Right ventricle myocardium superior (tissue), 1 donor: ENCODE measurements at regions not wholly inside any gene's neighbourhood (a gene's known extent, or its start where the extent isn't known, plus 50 kb on each side); places are given as distances from the start of the nearest gene placed in this dataset.
"Not testable (repeated sequence)": the region's sequence is repeated elsewhere in the genome, so short reads cannot be mapped to it uniquely, and the experiment has no call there.

Experiments used
- ATAC-seq: fragments of 200-7000 bp; cut with Tn5 transposase; one replicate; pipeline ENCODE4 v1.9.1; 2020; ENCODE audit warnings: mild to moderate bottlenecking; ENCODE audit not compliant: poor library complexity
- DNase-seq: peaks from one replicate; pipeline ENCODE4 v3.0.0-alpha.2; 2020
- intact Hi-C: fragments of 100-400 bp; cut with DNase I; formaldehyde crosslinking; loops from one replicate; pipeline ENCODE4 v1.11.2; 2022
- donor health status: DM: no; HTN: yes; CAD: no; lungs with severe emphysema.

DNA sequence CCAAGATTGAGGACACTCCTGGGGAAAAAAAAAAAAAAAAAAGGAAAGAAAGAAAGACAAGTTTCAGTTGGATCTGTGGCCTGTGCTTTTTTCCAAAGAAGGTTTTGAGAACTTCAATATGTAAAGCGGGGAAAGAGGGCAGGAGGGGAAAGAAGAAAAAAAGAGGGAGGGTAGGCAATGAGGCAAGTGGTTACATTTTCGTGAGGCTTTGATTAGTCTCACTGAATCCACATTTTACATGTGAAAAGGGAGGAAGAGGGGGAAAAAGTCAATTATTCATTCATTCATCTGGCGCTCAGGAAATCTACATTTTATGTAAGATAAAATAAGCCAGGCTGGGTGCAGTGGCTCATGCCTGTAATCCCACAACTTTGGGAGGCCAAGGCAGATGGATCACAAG is 315.2 kb upstream of the PAPPA start:
- no peak for ATAC-seq

DNA sequence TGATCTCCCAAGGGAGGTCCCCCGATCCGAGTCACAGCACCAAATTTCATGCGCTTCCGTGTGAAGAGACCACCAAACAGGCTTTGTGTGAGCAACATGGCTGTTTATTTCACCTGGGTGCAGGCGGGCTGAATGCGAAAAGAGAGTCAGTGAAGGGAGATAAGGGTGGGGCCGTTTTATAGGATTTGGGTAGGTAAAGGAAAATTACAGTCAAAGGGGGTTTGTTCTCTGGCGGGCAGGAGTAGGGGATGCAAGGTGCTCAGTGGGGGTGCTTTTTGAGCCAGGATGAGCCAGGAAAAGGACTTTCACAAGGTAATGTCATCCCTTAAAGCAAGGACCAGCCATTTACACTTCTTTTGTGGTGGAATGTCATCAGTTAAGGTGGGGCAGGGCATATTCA is 309.2 kb upstream of the PAPPA start:
- intact Hi-C loops, DNase-seq, ATAC-seq: not testable (repeated sequence)

More for the DNA sequence above, 315.2 kb upstream of the PAPPA start:
- no peak for DNase-seq
- intact Hi-C loops, result no loop called here

DNA sequence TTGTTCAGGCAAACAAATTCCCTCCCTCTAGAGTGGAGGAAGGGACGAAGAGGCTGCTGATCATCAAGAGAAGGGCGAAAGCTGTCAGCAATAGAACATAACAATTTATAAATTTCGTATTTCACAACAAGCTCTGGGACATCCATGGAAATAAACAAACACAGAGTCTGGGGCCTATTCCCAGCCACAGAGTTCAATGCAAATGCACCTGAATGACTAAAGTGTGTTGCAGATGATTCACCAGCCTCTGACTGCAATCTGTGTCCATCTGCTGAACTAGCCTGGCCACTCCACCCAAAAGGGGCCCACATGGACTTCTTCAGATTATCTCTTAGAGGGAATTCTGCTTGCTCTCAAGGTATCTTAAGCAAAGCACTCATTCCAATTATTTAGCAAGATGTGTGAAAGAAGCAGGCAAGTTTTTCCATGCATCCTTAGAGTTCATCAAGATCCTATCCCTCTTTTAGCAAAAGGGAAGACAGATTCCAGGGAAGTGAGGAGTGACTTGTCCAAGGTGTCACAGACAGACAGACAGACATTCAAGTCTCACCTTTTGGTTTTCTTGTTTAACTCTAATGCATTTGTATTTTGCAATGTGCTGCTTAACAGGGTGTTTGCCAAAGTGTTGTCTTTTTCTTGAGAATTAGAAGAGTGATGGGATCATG is 307.8 kb upstream of the PAPPA start:
- ATAC-seq (no peak), DNase-seq (no peak)
- intact Hi-C loops, result no loop called here

DNA sequence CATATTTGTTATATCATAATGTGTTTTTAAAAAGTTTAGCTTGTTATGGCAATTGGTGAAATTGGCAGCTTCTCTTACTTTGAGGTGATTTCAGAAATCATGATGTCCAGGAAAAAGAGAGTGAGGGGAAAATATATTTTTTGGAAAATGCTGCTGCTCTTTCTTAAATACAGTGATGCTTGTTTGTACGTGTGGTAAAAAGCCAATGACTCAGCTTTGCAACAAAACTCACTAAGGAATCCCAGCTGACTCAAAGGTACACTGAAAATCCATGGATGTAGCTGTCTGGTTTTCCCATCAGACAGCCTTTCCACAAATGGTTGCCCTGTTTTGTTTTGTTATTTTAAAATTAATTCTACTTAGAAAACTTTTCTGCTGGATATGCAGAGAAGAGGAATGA is 306.4 kb upstream of the PAPPA start:
- ATAC-seq, result no peak
- intact Hi-C loops, result no loop called here
- DNase-seq, result no peak

DNA sequence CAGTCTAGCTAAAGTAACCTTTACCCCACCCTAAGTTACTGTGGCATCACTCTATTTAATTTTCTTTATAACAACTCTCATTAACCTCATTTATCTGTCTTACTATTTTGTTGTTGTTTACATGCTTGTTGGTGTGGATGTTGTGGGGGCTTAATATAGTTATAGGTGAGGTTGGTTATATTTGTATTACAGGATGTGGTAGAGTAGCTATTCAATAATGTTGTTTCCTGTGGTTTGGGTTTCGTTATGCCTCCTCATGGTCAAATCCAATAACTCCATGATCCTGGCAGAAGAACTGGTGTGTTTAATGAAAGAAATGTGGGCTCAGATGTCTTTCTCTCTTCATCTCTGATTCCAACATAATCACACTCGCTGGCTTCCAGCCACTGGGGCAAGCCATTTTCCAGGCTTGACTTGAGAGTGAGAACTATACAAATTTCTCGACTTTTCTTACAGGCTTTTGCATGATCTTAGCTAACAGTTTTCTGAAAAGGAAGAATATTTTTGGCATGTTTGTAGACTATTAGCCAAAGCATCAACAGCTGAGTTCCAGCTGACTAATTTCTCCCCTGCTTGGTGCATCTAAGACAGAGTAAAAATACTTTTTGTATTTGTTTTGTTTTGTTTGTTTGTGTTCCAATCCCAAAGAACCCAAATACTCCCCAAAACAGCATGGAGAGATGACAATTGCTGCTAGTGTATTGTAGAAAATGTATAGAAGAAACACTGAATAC is 303.7 kb upstream of the PAPPA start:
- ATAC-seq (no peak), DNase-seq (no peak)
- intact Hi-C loops, result no loop called here

DNA sequence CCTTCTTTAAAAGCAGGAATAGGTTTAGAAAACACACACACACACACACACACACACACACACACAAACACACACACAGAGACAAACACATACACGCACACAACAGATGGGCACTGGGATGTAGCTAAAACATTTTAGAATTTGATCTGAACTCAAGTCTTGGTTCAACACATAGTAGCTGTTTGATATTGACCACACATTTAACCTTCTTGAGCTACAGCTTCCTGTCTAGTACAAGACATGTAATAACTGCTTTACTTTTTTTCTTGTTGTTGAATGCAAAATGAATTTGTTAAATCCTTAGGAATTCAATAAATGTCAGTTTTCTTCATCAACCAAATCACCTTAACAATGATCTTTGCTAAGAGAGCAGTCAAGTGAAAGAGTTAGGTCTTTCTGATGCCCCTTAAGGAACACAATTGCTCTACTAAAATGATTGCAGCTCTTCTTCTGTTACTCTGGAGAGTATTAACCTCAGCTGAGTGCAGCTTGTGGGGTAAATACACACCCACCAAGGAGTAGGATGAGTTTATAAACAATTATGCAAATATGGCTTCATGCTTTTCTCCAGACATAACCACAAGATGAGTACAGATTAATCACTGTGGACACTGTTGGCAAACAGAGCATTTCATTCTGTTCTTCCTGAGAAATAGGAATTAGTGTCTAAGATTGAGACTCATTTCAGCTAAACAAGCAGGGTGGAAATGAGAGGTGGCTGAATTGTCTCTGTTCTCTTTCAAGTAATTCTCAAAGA is 302.9 kb upstream of the PAPPA start:
- intact Hi-C loops, result no loop called here
- DNase-seq (no peak), ATAC-seq (no peak)

DNA sequence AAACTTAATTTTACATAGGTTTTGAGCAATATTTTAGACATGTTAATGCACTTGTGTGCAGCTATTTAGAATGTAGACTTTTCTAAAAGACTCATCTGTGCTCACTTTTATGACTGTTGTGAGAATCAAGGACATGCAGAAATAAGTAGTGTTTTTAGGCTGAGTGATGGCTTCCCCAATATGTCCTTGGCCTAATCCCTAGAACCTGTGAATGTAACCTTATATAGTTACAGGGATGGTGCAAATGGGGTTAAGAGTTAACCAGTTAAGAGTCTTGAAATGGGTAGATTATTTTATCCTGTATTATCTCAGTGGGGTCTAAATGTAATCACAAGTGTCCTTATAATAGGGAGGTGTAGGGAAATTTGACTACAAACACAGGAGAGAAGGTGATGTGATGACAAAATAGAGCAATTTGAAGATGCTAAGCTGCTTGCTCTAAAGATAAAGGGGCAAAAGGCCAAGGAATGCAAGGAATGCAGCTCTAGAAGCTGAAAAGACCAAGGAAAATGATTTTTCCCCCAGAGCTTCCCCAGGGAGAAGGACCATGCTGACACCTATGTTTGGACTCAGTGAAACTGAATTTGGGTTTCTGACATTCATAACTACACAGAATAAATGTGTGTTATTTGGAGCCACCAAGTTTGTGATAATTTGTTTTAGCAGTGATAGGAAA is 298.0 kb upstream of the PAPPA start:
- intact Hi-C loops, result no loop called here
- ATAC-seq (no peak), DNase-seq (no peak)

DNA sequence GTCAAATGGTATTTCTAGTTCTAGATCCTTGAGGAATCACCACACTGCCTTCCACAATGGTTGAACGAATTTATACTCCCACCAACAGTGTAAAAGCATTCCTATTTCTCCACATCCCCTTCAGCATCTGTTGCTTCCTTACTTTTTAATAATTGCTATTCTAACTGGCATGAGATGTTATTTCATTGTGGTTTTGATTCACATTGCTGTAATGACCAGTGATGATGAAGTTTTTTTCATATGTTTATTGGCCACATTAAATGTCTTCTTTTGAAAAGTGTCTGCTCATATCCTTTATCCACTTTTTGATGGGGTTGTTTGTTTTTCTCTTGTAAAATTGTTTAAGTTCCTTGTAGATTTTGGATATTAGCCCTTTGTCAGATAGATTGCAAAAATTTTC is 295.2 kb upstream of the PAPPA start:
- DNase-seq, ATAC-seq, intact Hi-C loops: not testable (repeated sequence)

DNA sequence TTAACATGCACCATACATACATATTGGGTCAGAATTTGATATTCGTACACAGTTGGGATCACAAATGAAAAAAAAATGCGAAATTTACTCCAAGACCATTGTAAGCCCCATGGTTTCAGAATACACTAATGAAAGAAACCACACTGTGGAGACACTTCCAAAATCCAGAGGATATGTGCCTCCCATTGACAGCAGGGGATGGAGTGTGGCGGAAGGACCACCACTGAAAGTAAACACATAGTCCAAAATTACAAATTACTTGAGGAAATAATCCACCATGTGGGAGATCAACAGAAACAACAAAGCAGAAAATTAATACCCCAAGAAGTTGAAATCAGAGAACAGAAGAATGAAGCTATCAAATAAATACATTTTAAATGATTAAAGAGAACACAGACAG is 291.6 kb upstream of the PAPPA start:
- no peak for DNase-seq
- no peak for ATAC-seq
- intact Hi-C loops, result no loop called here

DNA sequence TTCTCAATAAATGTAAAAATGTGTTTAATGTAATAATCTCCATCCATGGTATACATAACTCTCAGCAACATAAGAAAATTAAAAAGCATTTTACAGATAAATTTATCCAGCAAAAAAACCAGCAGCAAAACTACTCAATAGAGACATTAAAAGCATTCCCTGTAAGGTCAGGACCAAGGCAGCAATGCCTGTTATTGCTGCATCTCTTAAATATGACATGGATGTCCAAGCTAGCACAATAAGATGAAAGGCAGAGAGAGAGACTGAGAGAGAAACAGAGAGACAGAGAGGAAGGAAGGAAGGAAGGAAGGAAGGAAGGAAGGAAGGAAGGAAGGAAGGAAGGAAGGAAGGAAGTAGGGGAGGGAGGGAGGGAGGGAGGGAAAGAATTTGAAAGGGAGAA is 289.0 kb upstream of the PAPPA start:
- intact Hi-C loops, result no loop called here
- ATAC-seq (no peak), DNase-seq (no peak)

DNA sequence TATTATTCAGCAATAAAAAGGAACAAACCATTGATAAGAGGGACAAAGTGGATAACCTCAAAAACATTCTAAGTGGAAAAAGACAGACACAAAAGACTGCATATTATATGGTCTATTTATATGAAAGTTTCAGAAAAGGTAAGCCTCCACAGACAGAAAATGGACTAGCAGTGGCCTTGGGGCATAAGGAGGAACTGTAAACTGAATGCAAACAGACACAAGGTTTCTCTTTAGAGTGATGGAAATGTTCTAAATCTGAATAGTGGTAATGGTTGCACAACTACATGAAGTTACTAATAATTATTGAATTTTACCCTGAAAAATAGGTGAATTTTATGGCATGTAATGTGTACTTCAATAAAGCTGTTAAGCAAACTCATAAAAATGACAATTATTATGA is 286.3 kb upstream of the PAPPA start:
- DNase-seq (no peak), ATAC-seq (no peak)
- intact Hi-C loops, result no loop called here

DNA sequence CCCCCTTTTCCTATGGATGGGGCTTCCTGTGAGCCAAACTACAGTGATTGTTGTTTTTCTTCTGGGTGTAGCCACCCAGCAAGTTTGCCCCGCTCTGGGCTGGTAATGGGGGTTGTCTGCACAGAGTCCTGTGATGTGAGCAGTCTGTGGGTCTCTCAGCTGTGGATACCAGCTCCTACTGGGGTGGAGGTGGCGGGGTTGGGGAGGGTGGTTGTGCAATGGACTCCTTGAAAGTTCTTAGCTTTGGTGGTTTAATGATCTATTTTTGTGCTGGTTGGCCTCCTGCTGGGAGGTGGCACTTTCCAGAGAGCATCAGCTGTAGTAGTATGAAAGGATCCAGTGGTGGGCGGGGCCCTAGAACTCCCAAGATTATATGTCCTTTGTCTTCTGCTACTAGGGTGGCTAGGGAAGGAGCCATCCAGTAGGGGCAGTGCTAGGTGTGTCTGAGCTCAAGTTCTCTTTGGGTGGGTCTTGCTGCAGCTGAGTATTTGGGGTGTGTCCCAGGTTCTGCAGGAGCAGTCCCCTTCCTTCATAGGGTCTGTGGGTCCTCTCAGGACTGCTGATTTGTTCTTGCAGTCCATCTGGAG is 275.6 kb upstream of the PAPPA start:
- intact Hi-C loops, result no loop called here
- ATAC-seq, result no peak
- no peak for DNase-seq

DNA sequence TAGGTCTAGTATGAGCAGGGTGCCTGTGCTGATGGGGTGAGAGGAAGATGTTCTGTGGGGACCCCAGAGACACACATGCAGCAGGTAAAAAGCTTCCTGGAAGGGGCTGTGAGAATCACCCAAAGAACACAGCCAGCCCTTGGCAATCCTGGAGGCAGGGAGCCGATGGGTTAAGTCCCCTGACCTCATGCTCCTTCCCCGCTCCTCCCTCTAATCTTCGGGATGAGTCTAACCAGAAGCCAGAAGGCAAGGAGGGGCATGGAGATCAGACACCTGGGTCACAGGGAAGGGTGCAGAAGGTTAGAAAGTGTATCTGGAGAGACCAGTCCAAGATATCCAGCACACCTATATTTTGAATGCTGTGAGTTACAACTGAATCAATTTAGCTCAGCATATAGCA is 274.1 kb upstream of the PAPPA start:
- no peak for ATAC-seq
- DNase-seq, result no peak
- intact Hi-C loops, result no loop called here

DNA sequence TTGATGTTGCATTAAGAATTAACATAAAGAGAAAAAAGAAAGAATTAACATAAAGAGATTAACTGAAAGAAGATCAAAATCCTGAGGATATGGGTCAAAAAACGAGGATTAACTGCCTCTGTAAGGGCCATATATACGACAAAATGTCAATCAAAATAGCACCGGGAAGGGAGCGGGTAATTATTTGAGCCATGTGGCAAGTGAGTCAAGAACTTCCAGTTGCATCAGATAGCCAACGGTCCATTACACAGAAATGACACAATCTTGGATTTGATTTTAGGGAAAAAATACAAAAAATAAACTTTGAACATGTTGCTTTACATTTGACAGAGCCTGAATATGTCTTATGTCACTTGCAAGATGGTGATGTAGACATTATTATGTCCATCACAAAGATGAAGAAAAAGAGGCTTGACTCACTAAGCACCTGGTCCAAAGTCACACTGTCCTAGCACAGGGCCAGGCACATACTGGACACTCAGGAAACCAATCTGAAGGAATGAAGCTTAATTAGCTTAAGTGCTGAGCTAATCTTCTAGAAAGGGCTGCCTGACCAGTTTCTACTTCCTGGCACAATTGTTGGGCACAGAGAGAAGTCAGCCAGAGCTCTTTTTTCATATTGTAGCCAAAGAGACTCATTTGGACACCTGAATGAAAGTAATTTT is 273.2 kb upstream of the PAPPA start:
- intact Hi-C loops, result loop anchor here (5.0 to 10.0 kb wide), 2 partner anchors 232 to 784 kb away; no protein-coding TSS in a partner anchor

DNA sequence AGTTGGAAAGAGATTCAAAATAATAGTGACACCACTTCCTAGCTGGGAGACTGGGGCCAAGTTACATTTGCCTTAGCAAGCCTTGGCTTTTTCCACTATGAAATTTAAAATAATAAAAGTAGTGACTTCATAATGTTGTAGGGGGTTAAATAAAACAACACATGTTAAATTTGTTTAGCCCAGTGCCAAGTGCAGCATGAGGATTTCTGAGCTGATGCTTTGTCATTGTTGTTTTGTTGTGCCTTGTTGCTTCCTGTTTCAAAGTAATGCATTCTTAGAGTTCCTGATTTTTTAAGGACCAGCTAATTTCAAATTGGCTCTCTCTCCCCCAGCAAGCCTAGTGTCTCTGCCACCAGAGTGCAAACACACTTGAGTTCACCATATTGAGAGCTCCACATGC is 270.7 kb upstream of the PAPPA start:
- DNase-seq (no peak), ATAC-seq (no peak)
- intact Hi-C loops, result loop anchor here (5.0 to 10.0 kb wide), 2 partner anchors 229 to 782 kb away; no protein-coding TSS in a partner anchor

More for the DNA sequence above, 273.2 kb upstream of the PAPPA start:
- ATAC-seq, result no peak
- no peak for DNase-seq

DNA sequence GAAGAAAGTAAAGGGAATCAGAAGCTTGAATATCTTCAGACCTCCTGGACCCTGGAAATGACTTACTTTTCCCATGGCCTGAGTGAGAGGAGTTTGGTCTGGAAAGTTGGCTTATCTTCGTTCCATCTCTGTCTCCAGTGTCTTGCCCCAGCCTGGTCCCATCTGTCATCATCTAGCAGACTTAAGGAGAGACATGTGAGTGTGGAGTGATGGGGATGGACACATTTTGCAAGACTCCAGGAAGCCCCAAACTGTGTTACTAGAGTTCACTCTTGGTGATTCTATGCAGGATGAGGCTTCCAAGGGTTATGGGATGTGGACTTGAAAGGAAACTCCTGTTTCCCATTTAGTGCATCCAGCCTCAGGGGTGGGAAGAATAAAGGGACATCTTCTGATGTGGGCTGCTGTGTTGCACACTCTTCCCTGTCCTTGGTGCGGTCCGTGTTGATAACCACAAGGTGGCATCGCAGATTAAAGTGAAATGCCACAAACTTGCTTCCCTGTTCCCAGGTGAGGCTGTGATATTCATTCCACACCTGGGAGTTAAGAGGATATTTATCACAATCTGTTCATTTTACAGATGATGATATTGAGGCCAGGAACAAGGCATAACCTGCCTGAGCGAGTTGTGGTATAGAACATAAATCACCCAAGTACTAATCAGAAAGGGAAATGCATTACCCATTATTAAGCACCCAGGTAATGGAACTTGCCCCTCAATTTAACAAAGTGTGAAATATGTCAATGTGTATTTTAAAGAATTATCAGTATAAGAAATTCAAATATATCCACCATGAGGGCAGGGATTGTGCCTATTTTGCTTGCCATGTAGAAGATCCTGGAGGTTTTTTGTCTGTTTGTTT is 269.9 kb upstream of the PAPPA start:
- intact Hi-C loops, result loop anchor here (5.0 to 10.0 kb wide), 2 partner anchors 229 to 781 kb away; no protein-coding TSS in a partner anchor
- DNase-seq (no peak), ATAC-seq (peak; percentile 91)

DNA sequence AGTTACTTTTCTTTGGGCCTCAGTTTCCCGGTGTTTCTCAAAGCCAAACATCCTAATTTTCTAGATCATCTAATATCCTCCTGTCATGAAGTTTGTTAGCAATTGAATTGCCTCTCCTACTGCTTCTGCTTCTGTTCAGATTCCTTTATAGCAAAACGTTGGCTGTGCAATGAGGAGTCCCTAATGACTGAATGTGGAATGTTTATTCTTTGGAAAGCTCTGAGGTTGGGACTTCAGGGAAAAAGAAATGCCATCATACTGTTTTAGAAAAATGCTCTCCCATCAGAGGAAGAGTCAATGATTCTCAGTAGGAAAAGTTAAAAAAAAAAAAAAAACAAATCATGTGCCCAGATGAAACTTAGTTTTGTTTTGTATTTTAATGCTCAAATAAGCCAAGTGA is 268.7 kb upstream of the PAPPA start:
- ATAC-seq (no peak), DNase-seq (no peak)
- intact Hi-C loops, result loop anchor here (5.0 to 10.0 kb wide), 3 partner anchors 227 to 780 kb away; no protein-coding TSS in a partner anchor
